HG02885 (cell line): ENCODE measurements at regions not wholly inside any gene's neighbourhood (a gene's known extent, or its start where the extent isn't known, plus 50 kb on each side); places are given as distances from the start of the nearest gene placed in this dataset.

Source experiments
- ATAC-seq: cut with Tn5 transposase; IDR thresholded peaks from one replicate; pipeline ENCODE4 v1.9.1; 2021; ENCODE audit warnings: mild to moderate bottlenecking; ENCODE audit not compliant: unreplicated experiment, poor library complexity

GRCh38 chr22:48262596-48263430, 1500.4 kb downstream of the TBC1D22A start:
- no peak for ATAC-seq

- ATAC-seq: no peak
Measured at GRCh38 chr22:48261706-48262105, 1499.3 kb downstream of the TBC1D22A start.

- no peak for ATAC-seq
Measured at GRCh38 chr22:48261048-48261621, 1498.7 kb downstream of the TBC1D22A start.

GRCh38 chr22:48259991-48260670, 1497.7 kb downstream of the TBC1D22A start:
- no peak for ATAC-seq

GRCh38 chr22:48258811-48259210, 1496.4 kb downstream of the TBC1D22A start:
- ATAC-seq: no peak

- ATAC-seq: no peak
Measured at GRCh38 chr22:48258064-48258701, 1495.7 kb downstream of the TBC1D22A start.

GRCh38 chr22:48257685-48258055, 1495.2 kb downstream of the TBC1D22A start:
- no peak for ATAC-seq

- no peak for ATAC-seq
Measured at GRCh38 chr22:48256776-48257684, 1494.6 kb downstream of the TBC1D22A start.

GRCh38 chr22:48256041-48256739, 1493.7 kb downstream of the TBC1D22A start:
- ATAC-seq: no peak

GRCh38 chr22:48254311-48254873, 1491.9 kb downstream of the TBC1D22A start:
- ATAC-seq: no peak

- ATAC-seq: no peak
Measured at GRCh38 chr22:48253573-48253972, 1491.1 kb downstream of the TBC1D22A start.

- no peak for ATAC-seq
Measured at GRCh38 chr22:48253136-48253535, 1490.7 kb downstream of the TBC1D22A start.

- no peak for ATAC-seq
Measured at GRCh38 chr22:48251629-48252028, 1489.2 kb downstream of the TBC1D22A start.

- no peak for ATAC-seq
Measured at GRCh38 chr22:48250937-48251530, 1488.6 kb downstream of the TBC1D22A start.

- ATAC-seq: no peak
Measured at GRCh38 chr22:48250286-48250895, 1487.9 kb downstream of the TBC1D22A start.

GRCh38 chr22:48249713-48250268, 1487.3 kb downstream of the TBC1D22A start:
- no peak for ATAC-seq

GRCh38 chr22:48248901-48249455, 1486.5 kb downstream of the TBC1D22A start:
- no peak for ATAC-seq

GRCh38 chr22:48247829-48248228, 1485.4 kb downstream of the TBC1D22A start:
- ATAC-seq: no peak
